ENCODE measurements at regions not wholly inside any gene's neighbourhood (a gene's known extent, or its start where the extent isn't known, plus 50 kb on each side); places are given as distances from the start of the nearest gene placed in this dataset.

DNA sequence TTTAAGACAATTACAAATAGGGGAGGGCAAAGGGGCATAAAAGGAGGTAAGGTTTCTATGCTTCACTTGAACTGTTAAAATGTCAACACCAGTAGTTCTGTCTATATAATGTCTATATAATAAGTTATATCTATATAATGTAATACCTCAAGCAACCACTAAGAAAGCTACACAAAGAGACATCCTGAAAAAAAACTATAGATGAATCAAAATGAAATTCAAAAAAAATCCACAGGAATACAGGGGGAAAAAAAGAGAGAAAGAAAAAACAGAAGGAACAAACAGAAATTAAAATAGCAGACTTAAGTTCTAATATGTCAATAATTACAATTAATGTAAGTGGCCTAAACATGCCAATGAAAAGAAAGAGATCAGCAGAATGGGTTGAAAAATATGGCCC is 186.0 kb downstream of the KCTD15 start:
- peaks cover 2% of the 10 kb centered on the region; the same call in 1 of the 2 replicates for H3K27me3 Mint-ChIP-seq (ENCODE audit: low read depth)
- H3K9me3 Mint-ChIP-seq: peaks cover 39% of the 10 kb centered on the region
- ChIA-PET POLR2A (no interaction called here), CTCF (no interaction called here)
- H3K4me1 Mint-ChIP-seq: no peaks in the 10 kb centered on the region
- peaks cover 17% of the 10 kb centered on the region for H3K36me3 Mint-ChIP-seq
- DNase-seq (ENCODE audit: low spot score) (no peak), ATAC-seq (no peak)
- H3K27ac Mint-ChIP-seq: no peak overlapping the region
- TF ChIP-seq ZNF317 (CRISPR knock-in tag; IDR thresholded peaks at IDR 0.05; ENCODE audit: borderline replicate concordance, low read depth) (no peak), NFATC4 (CRISPR knock-in tag; IDR thresholded peaks at IDR 0.05) (no peak), NR2C2 (CRISPR knock-in tag; IDR thresholded peaks at IDR 0.05) (no peak), NFE2L1 (CRISPR knock-in tag; IDR thresholded peaks at IDR 0.05) (no peak), ZNF425 (CRISPR knock-in tag; conservative IDR thresholded peaks at IDR 0.05) (no peak), ELF4 (CRISPR knock-in tag; IDR thresholded peaks at IDR 0.05; ENCODE audit: low read depth) (no peak), STAT6 (CRISPR knock-in tag; conservative IDR thresholded peaks at IDR 0.05; ENCODE audit: low read depth) (no peak), AFF4 (CRISPR knock-in tag; IDR thresholded peaks at IDR 0.05; ENCODE audit: borderline replicate concordance) (no peak), FOXP4 (CRISPR knock-in tag; IDR thresholded peaks at IDR 0.05) (no peak), HMGA2 (CRISPR knock-in tag; IDR thresholded peaks at IDR 0.05) (no peak), TEAD1 (CRISPR knock-in tag; IDR thresholded peaks at IDR 0.05) (no peak), ETV6 (CRISPR knock-in tag; IDR thresholded peaks at IDR 0.05) (no peak)
- TF ChIP-seq, protein P1, sequence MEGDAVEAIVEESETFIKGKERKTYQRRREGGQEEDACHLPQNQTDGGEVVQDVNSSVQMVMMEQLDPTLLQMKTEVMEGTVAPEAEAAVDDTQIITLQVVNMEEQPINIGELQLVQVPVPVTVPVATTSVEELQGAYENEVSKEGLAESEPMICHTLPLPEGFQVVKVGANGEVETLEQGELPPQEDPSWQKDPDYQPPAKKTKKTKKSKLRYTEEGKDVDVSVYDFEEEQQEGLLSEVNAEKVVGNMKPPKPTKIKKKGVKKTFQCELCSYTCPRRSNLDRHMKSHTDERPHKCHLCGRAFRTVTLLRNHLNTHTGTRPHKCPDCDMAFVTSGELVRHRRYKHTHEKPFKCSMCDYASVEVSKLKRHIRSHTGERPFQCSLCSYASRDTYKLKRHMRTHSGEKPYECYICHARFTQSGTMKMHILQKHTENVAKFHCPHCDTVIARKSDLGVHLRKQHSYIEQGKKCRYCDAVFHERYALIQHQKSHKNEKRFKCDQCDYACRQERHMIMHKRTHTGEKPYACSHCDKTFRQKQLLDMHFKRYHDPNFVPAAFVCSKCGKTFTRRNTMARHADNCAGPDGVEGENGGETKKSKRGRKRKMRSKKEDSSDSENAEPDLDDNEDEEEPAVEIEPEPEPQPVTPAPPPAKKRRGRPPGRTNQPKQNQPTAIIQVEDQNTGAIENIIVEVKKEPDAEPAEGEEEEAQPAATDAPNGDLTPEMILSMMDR (IDR thresholded peaks at IDR 0.05): no peak
- TF ChIP-seq, protein P2, sequence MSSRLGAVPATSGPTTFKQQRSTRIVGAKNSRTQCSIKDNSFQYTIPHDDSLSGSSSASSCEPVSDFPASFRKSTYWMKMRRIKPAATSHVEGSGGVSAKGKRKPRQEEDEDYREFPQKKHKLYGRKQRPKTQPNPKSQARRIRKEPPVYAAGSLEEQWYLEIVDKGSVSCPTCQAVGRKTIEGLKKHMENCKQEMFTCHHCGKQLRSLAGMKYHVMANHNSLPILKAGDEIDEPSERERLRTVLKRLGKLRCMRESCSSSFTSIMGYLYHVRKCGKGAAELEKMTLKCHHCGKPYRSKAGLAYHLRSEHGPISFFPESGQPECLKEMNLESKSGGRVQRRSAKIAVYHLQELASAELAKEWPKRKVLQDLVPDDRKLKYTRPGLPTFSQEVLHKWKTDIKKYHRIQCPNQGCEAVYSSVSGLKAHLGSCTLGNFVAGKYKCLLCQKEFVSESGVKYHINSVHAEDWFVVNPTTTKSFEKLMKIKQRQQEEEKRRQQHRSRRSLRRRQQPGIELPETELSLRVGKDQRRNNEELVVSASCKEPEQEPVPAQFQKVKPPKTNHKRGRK (CRISPR knock-in tag; IDR thresholded peaks at IDR 0.05; ENCODE audit: borderline replicate concordance): no peak
- TF ChIP-seq, protein P3, sequence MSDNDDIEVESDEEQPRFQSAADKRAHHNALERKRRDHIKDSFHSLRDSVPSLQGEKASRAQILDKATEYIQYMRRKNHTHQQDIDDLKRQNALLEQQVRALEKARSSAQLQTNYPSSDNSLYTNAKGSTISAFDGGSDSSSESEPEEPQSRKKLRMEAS (CRISPR knock-in tag; IDR thresholded peaks at IDR 0.05): no peak
- H3K4me3 Mint-ChIP-seq: no peak overlapping the region
